GM19463 (cell line): ENCODE measurements at regions not wholly inside any gene's neighbourhood (a gene's known extent, or its start where the extent isn't known, plus 50 kb on each side); places are given as distances from the start of the nearest gene placed in this dataset.
"Not testable (repeated sequence)": the region's sequence is repeated elsewhere in the genome, so short reads cannot be mapped to it uniquely, and the experiment has no call there.

Source experiments
- ATAC-seq: cut with Tn5 transposase; IDR thresholded peaks from one replicate; pipeline ENCODE4 v1.9.1; 2021; ENCODE audit warnings: mild to moderate bottlenecking, moderate library complexity; ENCODE audit not compliant: unreplicated experiment

GRCh38 chr1:182261655-182262054 is 129.9 kb downstream of the GLUL start:
- no peak for ATAC-seq

GRCh38 chr1:182260516-182260915 is 131.1 kb downstream of the GLUL start:
- ATAC-seq, result no peak

- no peak for ATAC-seq
These were observed 131.6 kb downstream of the GLUL start for GRCh38 chr1:182259968-182260367.

- peak; percentile 80 for ATAC-seq
These were observed 132.2 kb downstream of the GLUL start for GRCh38 chr1:182259229-182259872.

GRCh38 chr1:182257369-182258063 is 134.1 kb downstream of the GLUL start:
- ATAC-seq, result no peak

GRCh38 chr1:182256931-182257330 is 134.7 kb downstream of the GLUL start:
- no peak for ATAC-seq

- no peak for ATAC-seq
These were observed 136.1 kb downstream of the GLUL start for GRCh38 chr1:182255494-182255893.

GRCh38 chr1:182253319-182253860 is 138.2 kb downstream of the GLUL start:
- no peak for ATAC-seq

- ATAC-seq, result no peak
These were observed 140.0 kb downstream of the GLUL start for GRCh38 chr1:182251561-182251960.

GRCh38 chr1:182249201-182249676 is 142.4 kb downstream of the GLUL start:
- peak; percentile 82 for ATAC-seq

- peak; percentile 39 for ATAC-seq
These were observed 142.9 kb downstream of the GLUL start for GRCh38 chr1:182248721-182249120.

GRCh38 chr1:182247813-182248212 is 143.8 kb downstream of the GLUL start:
- not testable (repeated sequence) for ATAC-seq

GRCh38 chr1:182246783-182247182 is 144.8 kb downstream of the GLUL start:
- no peak for ATAC-seq

GRCh38 chr1:182245040-182245439 is 146.6 kb downstream of the GLUL start:
- no peak for ATAC-seq

GRCh38 chr1:182244451-182244850 is 147.1 kb downstream of the GLUL start:
- no peak for ATAC-seq

GRCh38 chr1:182242641-182243040 is 148.9 kb downstream of the GLUL start:
- no peak for ATAC-seq

- no peak for ATAC-seq
These were observed 151.5 kb downstream of the GLUL start for GRCh38 chr1:182240085-182240484.

- ATAC-seq, result no peak
These were observed 153.2 kb downstream of the GLUL start for GRCh38 chr1:182238421-182238820.

- no peak for ATAC-seq
These were observed 154.3 kb downstream of the GLUL start for GRCh38 chr1:182237329-182237728.

- no peak for ATAC-seq
These were observed 154.9 kb downstream of the GLUL start for GRCh38 chr1:182236651-182237077.

- ATAC-seq, result no peak
These were observed 155.5 kb downstream of the GLUL start for GRCh38 chr1:182235952-182236650.

- no peak for ATAC-seq
These were observed 156.0 kb downstream of the GLUL start for GRCh38 chr1:182235604-182235951.
